ENCODE measurements at regions not wholly inside any gene's neighbourhood (a gene's known extent, or its start where the extent isn't known, plus 50 kb on each side); places are given as distances from the start of the nearest gene placed in this dataset.

GRCh38 chr6:67506352-67506751 lies 1128.7 kb upstream of the ADGRB3 start:
- TF ChIP-seq CTCF (IDR thresholded peaks at IDR 0.05), result no peak

GRCh38 chr6:67501755-67502154 lies 1133.3 kb upstream of the ADGRB3 start:
- TF ChIP-seq CTCF (IDR thresholded peaks at IDR 0.05), result no peak

- no peak for TF ChIP-seq CTCF (IDR thresholded peaks at IDR 0.05)
These were observed 1137.3 kb upstream of the ADGRB3 start for GRCh38 chr6:67497749-67498148.

- TF ChIP-seq CTCF (IDR thresholded peaks at IDR 0.05), result no peak
These were observed 1138.9 kb upstream of the ADGRB3 start for GRCh38 chr6:67496191-67496590.

GRCh38 chr6:67493682-67494081 lies 1141.4 kb upstream of the ADGRB3 start:
- no peak for TF ChIP-seq CTCF (IDR thresholded peaks at IDR 0.05)

GRCh38 chr6:67475700-67476099 lies 1159.4 kb upstream of the ADGRB3 start:
- no peak for TF ChIP-seq CTCF (IDR thresholded peaks at IDR 0.05)

- TF ChIP-seq CTCF (IDR thresholded peaks at IDR 0.05), result no peak
These were observed 1167.7 kb upstream of the ADGRB3 start for GRCh38 chr6:67467341-67467740.

GRCh38 chr6:67459556-67459955 lies 1175.5 kb upstream of the ADGRB3 start:
- no peak for TF ChIP-seq CTCF (IDR thresholded peaks at IDR 0.05)

Data from LNCAP (cell line).